ENCODE measurements at regions not wholly inside any gene's neighbourhood (a gene's known extent, or its start where the extent isn't known, plus 50 kb on each side); places are given as distances from the start of the nearest gene placed in this dataset.

DNA sequence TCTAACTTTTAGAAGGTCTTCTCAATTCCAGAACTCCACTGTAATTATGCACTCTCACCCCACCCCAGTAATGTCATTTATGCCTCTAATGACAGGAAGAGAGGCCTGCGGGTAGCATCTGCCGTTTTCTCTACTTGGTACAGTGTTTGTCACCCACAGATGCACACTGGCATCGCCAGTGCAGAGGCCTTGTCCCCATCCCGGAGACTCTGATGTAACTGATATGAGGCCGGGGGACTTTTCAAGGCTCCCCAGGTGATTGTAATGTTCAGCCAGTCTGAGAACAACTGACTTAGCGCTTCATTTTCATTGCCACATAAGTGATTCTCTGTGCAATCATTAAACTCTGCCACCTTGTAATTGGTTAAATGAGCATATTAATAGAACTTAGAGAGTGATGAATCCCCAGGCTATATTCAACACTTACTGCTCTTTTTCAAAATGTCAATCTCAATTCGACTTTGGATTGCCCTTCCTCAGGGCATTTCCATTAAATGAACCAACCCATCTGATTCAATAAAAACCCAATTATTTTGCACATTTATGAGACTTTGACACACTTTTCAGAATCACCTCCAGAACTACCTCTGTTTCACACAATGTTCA, 113.2 kb downstream of the HERPUD2 start:
- TF ChIP-seq, protein P1, sequence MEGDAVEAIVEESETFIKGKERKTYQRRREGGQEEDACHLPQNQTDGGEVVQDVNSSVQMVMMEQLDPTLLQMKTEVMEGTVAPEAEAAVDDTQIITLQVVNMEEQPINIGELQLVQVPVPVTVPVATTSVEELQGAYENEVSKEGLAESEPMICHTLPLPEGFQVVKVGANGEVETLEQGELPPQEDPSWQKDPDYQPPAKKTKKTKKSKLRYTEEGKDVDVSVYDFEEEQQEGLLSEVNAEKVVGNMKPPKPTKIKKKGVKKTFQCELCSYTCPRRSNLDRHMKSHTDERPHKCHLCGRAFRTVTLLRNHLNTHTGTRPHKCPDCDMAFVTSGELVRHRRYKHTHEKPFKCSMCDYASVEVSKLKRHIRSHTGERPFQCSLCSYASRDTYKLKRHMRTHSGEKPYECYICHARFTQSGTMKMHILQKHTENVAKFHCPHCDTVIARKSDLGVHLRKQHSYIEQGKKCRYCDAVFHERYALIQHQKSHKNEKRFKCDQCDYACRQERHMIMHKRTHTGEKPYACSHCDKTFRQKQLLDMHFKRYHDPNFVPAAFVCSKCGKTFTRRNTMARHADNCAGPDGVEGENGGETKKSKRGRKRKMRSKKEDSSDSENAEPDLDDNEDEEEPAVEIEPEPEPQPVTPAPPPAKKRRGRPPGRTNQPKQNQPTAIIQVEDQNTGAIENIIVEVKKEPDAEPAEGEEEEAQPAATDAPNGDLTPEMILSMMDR (IDR thresholded peaks at IDR 0.05; ENCODE audit: borderline replicate concordance, insufficient read depth, low read depth, low read length) = no peak
- no peak overlapping the region for H3K4me3 ChIP-seq (ENCODE audit: low read depth, low read length)

DNA sequence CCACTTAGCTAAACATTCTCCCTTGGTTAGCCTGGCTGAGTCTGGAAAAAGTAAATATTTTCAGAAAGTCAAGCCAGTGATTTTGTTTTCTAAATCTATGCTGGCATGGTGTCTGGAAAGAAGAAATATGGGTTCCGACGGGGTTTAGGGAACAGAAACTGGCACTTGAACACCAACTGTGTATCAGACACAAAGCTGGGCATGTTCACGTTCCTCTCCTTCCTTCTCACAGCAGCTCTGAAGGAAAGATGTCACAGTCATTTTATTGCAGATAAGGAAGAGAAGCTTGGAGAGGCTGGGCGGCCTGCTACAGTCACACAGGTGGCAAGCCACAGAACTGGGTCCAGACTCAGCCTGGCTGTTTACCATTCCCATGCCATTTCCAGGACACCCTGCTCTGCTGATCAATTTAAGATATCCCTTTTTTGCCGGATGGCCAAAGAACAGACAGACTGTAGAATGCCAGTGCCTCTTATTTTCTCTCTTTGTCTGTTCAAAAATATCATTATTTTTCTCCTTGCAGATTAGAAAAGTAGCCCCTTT, 118.8 kb downstream of the HERPUD2 start:
- H3K4me3 ChIP-seq (ENCODE audit: low read depth, low read length) = no peak overlapping the region

DNA sequence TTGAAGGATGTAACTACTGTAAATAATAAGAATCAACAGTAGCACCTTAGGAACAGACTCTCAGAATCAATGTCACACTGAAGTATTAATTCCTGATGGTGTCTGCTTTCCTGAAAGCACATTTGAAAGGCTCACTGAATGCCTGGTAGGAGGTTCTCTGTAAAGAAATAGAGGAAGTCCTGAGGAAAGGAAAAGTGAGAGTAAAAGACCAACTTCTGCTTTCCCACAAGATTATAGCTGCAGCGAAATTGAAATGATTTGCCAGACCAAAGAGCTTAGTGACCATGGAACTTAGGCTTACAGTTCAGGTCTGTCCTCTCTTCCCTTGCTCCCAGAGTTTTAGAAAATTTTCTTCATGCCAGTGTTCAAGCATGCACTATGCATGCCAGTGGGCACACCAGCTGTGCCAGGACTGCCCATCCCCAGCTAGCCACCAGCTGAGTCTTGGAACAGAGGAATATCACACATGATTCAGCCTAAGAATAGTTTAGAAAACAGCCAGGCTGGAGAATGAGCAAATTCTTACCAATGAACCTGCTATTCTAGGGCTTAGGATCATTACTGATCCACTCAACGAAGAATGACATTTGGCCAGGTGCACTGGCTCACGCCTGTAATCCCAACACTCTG, 123.2 kb downstream of the HERPUD2 start:
- TF ChIP-seq, protein P1 (IDR thresholded peaks at IDR 0.05; ENCODE audit: borderline replicate concordance, insufficient read depth, low read depth, low read length) = no peak

More for the DNA sequence above, 118.8 kb downstream of the HERPUD2 start:
- TF ChIP-seq, protein P1 (IDR thresholded peaks at IDR 0.05; ENCODE audit: borderline replicate concordance, insufficient read depth, low read depth, low read length) = no peak

DNA sequence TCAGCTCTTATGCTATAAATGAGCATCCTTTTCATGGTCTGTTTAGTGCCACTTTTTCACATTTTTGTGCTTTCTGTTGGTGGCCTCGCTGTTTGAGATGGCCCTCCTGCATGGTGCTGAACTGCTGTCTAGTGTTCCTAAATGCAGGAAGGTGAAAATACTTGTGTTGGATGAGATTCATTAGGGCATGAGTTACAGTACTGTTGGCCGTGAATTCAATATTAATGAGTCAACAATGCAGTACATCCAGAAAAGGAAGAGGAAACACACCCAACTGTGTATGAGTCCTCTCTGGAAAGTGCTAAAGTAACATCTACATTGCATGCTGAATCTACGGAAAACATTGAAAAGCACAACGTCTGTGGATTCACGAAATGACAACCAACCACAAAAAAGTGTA, 124.0 kb downstream of the HERPUD2 start:
- no peak overlapping the region for H3K4me3 ChIP-seq (ENCODE audit: low read depth, low read length)
- TF ChIP-seq, protein P1 (IDR thresholded peaks at IDR 0.05; ENCODE audit: borderline replicate concordance, insufficient read depth, low read depth, low read length) = no peak

More for the DNA sequence above, 123.2 kb downstream of the HERPUD2 start:
- no peak overlapping the region for H3K4me3 ChIP-seq (ENCODE audit: low read depth, low read length)

DNA sequence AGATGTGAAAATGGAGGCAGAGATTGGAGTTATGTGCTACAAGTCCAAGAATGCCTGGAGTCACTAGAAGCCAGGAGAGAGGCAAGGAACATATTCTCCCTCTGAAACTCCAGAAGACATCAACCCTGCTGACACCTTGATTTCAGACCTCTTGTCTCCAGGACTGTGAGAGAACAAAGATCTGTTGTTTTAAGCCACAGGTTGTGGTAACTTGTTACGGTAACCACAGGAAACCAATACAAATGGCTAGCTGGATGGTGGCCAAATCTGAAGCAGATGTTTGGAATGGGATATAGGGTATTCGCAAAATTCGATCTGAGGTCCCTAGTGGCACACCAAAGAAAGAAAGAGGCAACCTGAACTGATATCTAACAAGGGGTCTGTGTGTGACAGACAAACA, 129.0 kb downstream of the HERPUD2 start:
- TF ChIP-seq, protein P1 (IDR thresholded peaks at IDR 0.05; ENCODE audit: borderline replicate concordance, insufficient read depth, low read depth, low read length) = no peak
- no peak overlapping the region for H3K4me3 ChIP-seq (ENCODE audit: low read depth, low read length)

DNA sequence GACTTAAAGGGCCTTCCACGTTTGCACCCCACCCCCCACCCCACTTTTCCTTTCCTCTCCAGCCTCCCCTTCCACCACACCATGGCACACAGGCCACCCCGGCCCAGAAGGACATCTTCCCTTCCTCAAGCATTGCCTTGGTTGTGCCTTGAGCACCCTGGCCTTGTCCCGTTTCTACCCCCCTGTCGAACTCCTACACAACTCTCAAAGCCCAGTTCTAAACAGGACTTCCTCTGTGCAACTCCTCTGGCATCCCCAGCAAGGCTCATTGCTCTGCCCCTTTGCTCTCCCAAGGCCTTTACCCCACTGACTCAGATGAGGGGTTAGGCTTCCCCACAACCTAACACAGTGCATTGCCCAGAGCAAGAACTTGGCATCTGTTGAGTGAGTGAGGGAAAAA, 136.1 kb downstream of the HERPUD2 start:
- H3K4me3 ChIP-seq (ENCODE audit: low read depth, low read length) = no peak overlapping the region
- TF ChIP-seq, protein P1 (IDR thresholded peaks at IDR 0.05; ENCODE audit: borderline replicate concordance, insufficient read depth, low read depth, low read length) = no peak
